LNCaP clone FGC (cell line): ENCODE measurements at regions not wholly inside any gene's neighbourhood (a gene's known extent, or its start where the extent isn't known, plus 50 kb on each side); places are given as distances from the start of the nearest gene placed in this dataset.

Source experiments
- DNase-seq: peaks from one replicate; pipeline ENCODE4 v3.0.0-alpha.2; 2011; ENCODE audit warnings: low read depth
- H3K4me3 ChIP-seq: 2 replicates; pipeline ENCODE4 v1.5.1; 2011; ENCODE audit warnings: mild to moderate bottlenecking, low read depth, low read length, control low read depth
- TF ChIP-seq, protein P1 (sequence below): IDR thresholded peaks from 2 replicates; pipeline ENCODE4 v1.5.1; 2012; ENCODE audit warnings: mild to moderate bottlenecking; ENCODE audit not compliant: control insufficient read depth, insufficient read depth; ENCODE audit errors: extremely low read depth

DNA sequence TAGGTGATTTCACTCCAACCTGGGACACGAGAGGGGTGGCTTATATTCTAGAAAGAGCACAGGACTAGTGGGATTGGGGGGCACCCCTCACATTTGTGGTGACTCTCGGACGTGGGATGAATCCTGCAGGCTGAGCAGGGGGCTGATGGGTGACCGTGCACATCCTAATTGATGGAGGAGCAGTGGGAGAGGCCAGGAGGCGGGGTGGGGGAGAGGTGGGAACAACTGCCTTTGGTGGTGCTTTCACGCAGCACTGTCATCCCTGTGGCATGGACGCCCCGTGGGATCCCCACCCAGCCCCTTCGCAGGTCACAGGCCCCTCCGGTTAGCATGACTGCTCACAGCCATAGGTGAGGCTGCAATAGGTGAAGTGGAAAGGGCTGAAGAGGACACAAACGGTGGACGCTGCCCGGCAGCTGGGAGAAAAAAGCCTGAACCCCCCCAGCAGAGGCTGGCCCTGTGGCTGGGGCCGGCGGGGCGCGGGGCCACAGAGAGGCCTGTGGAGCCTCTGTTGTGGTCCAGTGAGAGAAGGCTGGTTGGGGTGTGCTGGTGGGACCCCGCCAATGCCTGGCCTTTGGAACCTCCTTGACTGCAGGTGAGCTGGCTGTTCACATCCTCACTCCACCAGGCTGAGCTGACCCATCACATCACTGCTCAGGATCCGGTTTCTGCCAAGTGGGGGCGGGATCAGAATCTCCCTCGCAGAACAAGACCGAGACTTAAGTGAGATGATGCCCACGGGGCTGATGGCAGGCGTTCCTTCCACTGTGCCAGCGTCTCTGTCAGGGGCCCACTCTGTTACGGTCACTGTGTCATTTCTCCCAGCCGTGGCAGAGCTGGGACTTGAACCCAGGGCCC is 325.4 kb downstream of the TEX29 start:
- DNase-seq = no peak
- no peak overlapping the region for H3K4me3 ChIP-seq
- TF ChIP-seq, protein P1, sequence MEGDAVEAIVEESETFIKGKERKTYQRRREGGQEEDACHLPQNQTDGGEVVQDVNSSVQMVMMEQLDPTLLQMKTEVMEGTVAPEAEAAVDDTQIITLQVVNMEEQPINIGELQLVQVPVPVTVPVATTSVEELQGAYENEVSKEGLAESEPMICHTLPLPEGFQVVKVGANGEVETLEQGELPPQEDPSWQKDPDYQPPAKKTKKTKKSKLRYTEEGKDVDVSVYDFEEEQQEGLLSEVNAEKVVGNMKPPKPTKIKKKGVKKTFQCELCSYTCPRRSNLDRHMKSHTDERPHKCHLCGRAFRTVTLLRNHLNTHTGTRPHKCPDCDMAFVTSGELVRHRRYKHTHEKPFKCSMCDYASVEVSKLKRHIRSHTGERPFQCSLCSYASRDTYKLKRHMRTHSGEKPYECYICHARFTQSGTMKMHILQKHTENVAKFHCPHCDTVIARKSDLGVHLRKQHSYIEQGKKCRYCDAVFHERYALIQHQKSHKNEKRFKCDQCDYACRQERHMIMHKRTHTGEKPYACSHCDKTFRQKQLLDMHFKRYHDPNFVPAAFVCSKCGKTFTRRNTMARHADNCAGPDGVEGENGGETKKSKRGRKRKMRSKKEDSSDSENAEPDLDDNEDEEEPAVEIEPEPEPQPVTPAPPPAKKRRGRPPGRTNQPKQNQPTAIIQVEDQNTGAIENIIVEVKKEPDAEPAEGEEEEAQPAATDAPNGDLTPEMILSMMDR = no peak

DNA sequence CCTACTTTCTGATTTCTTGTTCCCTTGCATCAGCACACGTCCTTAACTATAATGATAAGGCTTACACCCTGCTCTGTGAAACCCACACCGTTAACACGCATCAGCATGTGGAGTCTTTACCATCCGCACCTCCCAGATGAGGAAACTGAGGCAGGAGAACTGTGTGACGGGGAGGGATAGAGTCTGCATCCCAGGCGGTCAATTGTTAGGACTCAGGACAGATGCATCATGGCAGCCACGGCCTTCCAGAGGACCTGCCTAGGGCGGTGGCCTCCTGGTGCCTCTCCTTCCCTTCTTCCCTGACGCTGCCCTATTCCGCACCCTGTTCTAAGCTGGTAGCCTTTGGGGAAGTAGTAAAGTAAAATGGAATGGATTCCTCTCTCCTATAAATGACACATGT is 326.0 kb downstream of the TEX29 start:
- TF ChIP-seq, protein P1 = no peak
- H3K4me3 ChIP-seq = no peak overlapping the region
- no peak for DNase-seq

DNA sequence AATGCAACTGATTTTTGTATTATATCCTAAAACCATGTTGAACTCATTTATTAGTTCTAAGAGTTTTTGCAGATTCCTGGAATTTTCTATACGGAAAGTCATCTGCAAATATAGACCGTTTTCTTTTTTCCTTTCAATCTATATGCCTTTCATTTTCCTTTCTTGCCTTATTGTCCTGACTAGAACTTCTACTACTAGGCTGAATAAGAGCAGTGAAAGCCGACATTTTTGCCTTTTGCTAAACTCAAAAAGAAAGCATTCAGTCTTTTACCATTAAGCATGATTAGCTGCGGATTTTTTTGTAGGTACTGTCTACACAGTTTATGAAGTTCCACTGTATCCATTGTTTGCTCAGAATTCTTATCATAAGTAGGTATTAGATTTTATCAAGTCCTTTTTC is 328.4 kb downstream of the TEX29 start:
- DNase-seq = no peak
- no peak overlapping the region for H3K4me3 ChIP-seq
- TF ChIP-seq, protein P1 = no peak

DNA sequence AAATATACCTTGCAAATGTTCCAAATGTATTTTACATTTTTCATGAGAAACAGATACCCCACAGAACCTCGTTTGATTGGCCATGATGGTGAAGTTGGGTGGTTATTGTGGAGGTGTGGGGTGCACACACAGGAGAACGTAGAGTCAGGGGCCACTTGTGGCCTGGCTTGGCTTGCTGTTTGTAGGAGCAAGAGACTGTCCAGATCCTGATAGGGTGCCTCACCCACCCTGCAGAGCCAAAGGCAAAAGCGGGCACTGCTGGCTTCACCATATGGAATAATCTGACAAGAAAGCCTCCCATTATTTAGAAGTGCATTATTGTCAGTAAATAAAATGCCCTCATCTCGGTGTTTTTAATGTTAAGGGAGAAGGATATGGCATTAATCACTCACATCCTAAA is 330.2 kb downstream of the TEX29 start:
- no peak overlapping the region for H3K4me3 ChIP-seq
- DNase-seq = no peak
- TF ChIP-seq, protein P1 = no peak

DNA sequence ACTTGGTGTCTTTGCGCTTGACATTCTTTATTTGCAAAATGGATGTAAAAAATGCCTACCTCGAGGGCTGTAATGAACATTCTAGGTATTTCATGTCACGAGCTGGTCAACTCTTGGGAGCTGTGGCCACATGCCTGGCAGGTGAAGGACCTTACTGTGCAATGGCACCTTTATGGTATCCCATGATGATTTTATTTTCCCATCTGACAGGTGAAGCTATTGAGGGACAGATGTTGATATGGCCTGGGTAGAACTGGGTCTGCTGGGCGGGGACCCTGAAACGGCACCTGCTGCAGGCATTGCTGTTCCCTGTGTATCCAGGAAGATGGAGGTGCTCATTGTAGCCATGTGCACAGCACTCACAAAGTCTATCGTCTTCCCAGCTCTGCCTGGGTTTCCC is 332.2 kb downstream of the TEX29 start:
- H3K4me3 ChIP-seq = no peak overlapping the region
- no peak for DNase-seq
- TF ChIP-seq, protein P1 = no peak

DNA sequence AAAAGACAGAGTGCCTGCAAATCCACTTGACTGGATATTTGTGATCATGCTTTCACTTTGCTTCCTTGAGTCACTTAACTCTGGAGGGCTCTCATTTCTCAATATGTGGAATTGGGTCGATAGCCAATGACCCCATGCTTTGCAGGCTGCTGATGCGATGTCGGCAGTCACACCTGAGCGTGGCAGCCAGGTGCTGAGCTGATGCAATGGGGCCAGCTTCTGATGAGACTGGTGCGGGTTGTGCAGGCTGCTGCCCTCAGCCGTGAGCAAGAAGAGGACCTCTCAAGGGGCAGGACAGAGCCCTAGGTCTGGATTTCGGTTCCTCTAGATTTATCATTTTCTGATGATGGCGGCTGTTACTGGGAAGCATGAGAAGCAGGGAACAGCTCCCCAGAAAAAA is 334.1 kb downstream of the TEX29 start:
- DNase-seq = no peak
- H3K4me3 ChIP-seq = no peak overlapping the region
- TF ChIP-seq, protein P1 = no peak

DNA sequence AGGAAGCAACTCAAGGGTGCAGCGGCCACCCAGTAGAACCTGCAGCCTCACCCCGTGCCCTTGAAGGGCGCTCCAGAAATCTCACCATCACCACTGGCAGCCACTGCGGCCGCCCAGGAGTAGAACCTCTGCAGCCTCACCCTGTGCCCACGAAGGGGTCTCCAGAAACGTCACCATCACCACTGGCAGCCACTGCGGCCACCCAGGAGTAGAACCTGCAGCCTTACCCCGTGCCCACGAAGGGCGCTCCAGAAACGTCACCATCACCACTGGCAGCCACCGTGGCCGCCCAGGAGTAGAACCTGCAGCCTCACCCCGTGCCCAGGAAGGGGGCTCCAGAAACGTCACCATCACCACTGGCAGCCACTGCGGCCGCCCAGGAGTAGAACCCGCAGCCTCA is 336.0 kb downstream of the TEX29 start:
- no peak for DNase-seq
- TF ChIP-seq, protein P1 = no peak

More for the DNA sequence above, 336.0 kb downstream of the TEX29 start:
- H3K4me3 ChIP-seq = no peak overlapping the region
